ENCODE measurements at regions not wholly inside any gene's neighbourhood (a gene's known extent, or its start where the extent isn't known, plus 50 kb on each side); places are given as distances from the start of the nearest gene placed in this dataset.
"Not testable (repeated sequence)": the region's sequence is repeated elsewhere in the genome, so short reads cannot be mapped to it uniquely, and the experiment has no call there.

- not testable (repeated sequence) for TF ChIP-seq POLR2A, CTCF (IDR thresholded peaks at IDR 0.05)
These were observed 312.8 kb downstream of the GOLGA6L6 start for GRCh38 chr15:20228791-20229190.
